Stimulated activated naive B cell treated with anti-CD40 and anti-IgM and Interleukin-4, amounts not matched to agents 10 μg/mL and 1 μg/mL and 100 μg/mL, for 72 hours (primary cell): ENCODE measurements at regions not wholly inside any gene's neighbourhood (a gene's known extent, or its start where the extent isn't known, plus 50 kb on each side); places are given as distances from the start of the nearest gene placed in this dataset.

ENCODE experiments used
- ATAC-seq, 2 donors: fragments of 150-1000 bp; cut with Tn5 transposase; replicated peaks; 2 replicates each; pipeline ENCODE4 v1.10.0; 2021; ENCODE audit warnings: moderate library complexity in 1 of 2
- DNase-seq: peaks from one replicate; pipeline ENCODE4 v3.0.0; 2021
- H3K27ac Mint-ChIP-seq: one replicate; pipeline ENCODE4 v1.8.0; 2022; ENCODE audit warnings: mild to moderate bottlenecking, mixed read lengths
- H3K27me3 Mint-ChIP-seq, 2 donors: one replicate each; pipeline ENCODE4 v1.8.0; 2022; ENCODE audit warnings: mixed read lengths in 2 of 2
- H3K36me3 Mint-ChIP-seq, 2 donors: one replicate each; pipeline ENCODE4 v1.8.0; 2022; ENCODE audit warnings: mixed read lengths in 2 of 2, mild to moderate bottlenecking in 1 of 2
- H3K4me1 Mint-ChIP-seq, 2 donors: one replicate each; pipeline ENCODE4 v1.8.0; 2022; ENCODE audit warnings: mixed read lengths in 2 of 2, mild to moderate bottlenecking in 1 of 2
- H3K4me3 Mint-ChIP-seq, 2 donors: one replicate each; pipeline ENCODE4 v1.8.0; 2022; ENCODE audit warnings: mild to moderate bottlenecking in 2 of 2, mixed read lengths in 2 of 2, moderate library complexity in 1 of 2
- H3K9me3 Mint-ChIP-seq, 2 donors: one replicate each; pipeline ENCODE4 v1.8.0; 2022; ENCODE audit warnings: mixed read lengths in 2 of 2, mild to moderate bottlenecking in 1 of 2

DNA sequence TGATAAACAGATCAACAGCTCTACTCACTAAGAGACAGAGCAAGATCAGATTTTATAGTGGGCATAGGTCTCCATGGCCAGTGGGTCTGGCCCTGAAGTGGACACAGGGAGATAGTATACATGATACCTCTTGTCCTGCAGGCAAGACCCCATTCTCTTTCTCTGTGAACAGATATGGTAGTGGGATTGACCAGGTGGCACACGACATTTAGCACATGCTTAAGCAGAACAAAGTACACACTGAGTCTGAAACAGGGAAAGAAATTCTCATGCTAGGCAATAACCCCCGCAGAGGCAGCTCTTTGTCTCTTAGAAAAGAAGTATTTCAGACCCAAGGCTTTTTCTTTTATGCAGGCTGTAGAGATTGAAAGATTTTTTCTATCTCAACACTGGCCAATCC lies 1331.2 kb downstream of the FSCB start:
- H3K9me3 Mint-ChIP-seq: peaks cover 0 to 5% of the 10 kb centered on the region in 2 donors

DNA sequence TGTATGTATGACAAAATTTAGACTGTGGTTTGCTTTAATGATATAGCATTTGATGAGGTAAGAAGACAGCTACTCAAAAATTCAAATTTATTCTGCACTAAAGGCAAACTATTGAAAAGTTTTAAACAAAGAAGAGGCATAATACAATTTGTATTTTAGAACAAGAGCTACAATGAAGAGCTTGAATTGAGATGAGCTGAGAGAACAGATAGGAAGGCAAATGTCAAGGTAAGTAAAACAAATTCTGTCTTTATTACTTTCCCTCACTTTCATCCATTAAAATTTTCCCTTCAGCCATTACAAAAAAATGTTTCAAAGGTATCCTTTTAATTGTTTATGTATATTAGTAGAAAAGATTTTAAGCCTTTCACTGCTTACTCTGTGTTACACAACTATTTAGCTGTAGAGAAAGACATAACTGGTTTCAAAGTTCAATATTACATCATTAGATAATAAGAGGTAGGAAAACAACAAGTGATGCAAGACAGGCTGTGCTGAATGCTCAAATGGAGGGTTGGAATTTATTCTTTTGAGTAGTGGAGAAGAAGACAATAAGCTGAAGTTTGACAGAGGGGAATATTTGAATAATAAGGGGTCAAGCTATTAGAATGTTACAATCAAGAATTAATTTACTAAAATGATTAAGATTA lies 1334.1 kb downstream of the FSCB start:
- peaks cover 0 to 6% of the 10 kb centered on the region in 2 donors for H3K9me3 Mint-ChIP-seq
- H3K27me3 Mint-ChIP-seq: no peaks in the 10 kb centered on the region
- H3K4me3 Mint-ChIP-seq: no peak overlapping the region
- H3K4me1 Mint-ChIP-seq: no peaks in the 10 kb centered on the region
- H3K27ac Mint-ChIP-seq: no peak overlapping the region
- ATAC-seq: no peak
- no peaks in the 10 kb centered on the region for H3K36me3 Mint-ChIP-seq
- DNase-seq: no peak

More for the DNA sequence above, 1331.2 kb downstream of the FSCB start:
- Mint-ChIP-seq H3K4me3 (no peak overlapping the region), H3K27me3 (no peaks in the 10 kb centered on the region), H3K4me1 (no peaks in the 10 kb centered on the region), H3K36me3 (no peaks in the 10 kb centered on the region), H3K27ac (no peak overlapping the region)
- DNase-seq (no peak), ATAC-seq (no peak)

GRCh38 chr14:43169722-43170121 lies 1337.4 kb downstream of the FSCB start:
- no peak overlapping the region for H3K4me3 Mint-ChIP-seq
- no peaks in the 10 kb centered on the region for H3K4me1 Mint-ChIP-seq
- peaks cover 0 to 6% of the 10 kb centered on the region in 2 donors for H3K9me3 Mint-ChIP-seq
- no peaks in the 10 kb centered on the region for H3K27me3 Mint-ChIP-seq
- no peak overlapping the region for H3K27ac Mint-ChIP-seq
- DNase-seq (no peak), ATAC-seq (no peak)
- H3K36me3 Mint-ChIP-seq: no peaks in the 10 kb centered on the region

DNA sequence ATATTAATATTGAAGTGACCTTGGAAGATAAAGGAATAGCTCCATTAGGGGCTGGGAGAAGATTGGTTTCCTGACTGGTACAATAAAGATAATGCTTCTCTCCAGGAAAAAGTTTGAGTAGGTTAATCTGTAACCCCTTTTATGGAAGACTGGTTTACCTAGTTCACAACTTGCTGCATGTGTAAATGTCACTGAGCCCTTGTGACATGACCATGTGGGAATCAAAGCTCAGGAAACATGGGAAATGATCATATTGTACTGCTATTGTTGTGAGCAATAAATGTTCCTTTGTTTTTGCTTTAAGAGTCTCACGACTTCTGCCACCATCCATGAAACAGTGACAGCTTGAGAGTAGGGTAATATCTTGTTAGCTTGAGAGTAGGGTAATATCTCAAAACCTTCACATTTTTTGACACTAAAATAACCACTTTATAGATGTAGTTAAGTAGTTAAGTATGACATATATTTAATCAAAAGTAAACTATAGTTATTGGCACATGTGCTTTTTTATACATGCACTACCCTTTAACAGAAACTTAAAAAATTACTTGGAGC lies 1338.6 kb downstream of the FSCB start:
- peaks cover 0 to 6% of the 10 kb centered on the region in 2 donors for H3K9me3 Mint-ChIP-seq
- no peak overlapping the region for H3K27ac Mint-ChIP-seq
- no peak overlapping the region for H3K4me3 Mint-ChIP-seq
- no peaks in the 10 kb centered on the region for H3K27me3 Mint-ChIP-seq
- no peaks in the 10 kb centered on the region for H3K4me1 Mint-ChIP-seq
- DNase-seq (no peak), ATAC-seq (no peak)
- no peaks in the 10 kb centered on the region for H3K36me3 Mint-ChIP-seq

- Mint-ChIP-seq H3K4me1 (no peaks in the 10 kb centered on the region), H3K27ac (no peak overlapping the region)
- ATAC-seq: no peak
These were observed 1340.9 kb downstream of the FSCB start for GRCh38 chr14:43166163-43166562.

GRCh38 chr14:43165651-43166050 lies 1341.4 kb downstream of the FSCB start:
- Mint-ChIP-seq H3K36me3 (no peaks in the 10 kb centered on the region), H3K4me3 (no peak overlapping the region), H3K27me3 (no peaks in the 10 kb centered on the region), H3K4me1 (no peaks in the 10 kb centered on the region), H3K9me3 (no peaks in the 10 kb centered on the region), H3K27ac (no peak overlapping the region)
- ATAC-seq: no peak
- no peak for DNase-seq

More at GRCh38 chr14:43166163-43166562, 1340.9 kb downstream of the FSCB start:
- Mint-ChIP-seq H3K27me3 (no peaks in the 10 kb centered on the region), H3K36me3 (no peaks in the 10 kb centered on the region), H3K4me3 (no peak overlapping the region), H3K9me3 (peaks cover 0 to 3% of the 10 kb centered on the region in 2 donors)
- no peak for DNase-seq

- H3K4me3 Mint-ChIP-seq: no peak overlapping the region
These were observed 1345.6 kb downstream of the FSCB start for GRCh38 chr14:43161477-43161876.

GRCh38 chr14:43157661-43158060 lies 1349.4 kb downstream of the FSCB start:
- Mint-ChIP-seq H3K27ac (no peak overlapping the region), H3K27me3 (no peaks in the 10 kb centered on the region), H3K4me3 (no peak overlapping the region), H3K9me3 (no peaks in the 10 kb centered on the region), H3K4me1 (no peaks in the 10 kb centered on the region), H3K36me3 (no peaks in the 10 kb centered on the region)
- no peak for DNase-seq
- no peak for ATAC-seq

More at GRCh38 chr14:43161477-43161876, 1345.6 kb downstream of the FSCB start:
- Mint-ChIP-seq H3K9me3 (no peaks in the 10 kb centered on the region), H3K27me3 (no peaks in the 10 kb centered on the region), H3K36me3 (no peaks in the 10 kb centered on the region), H3K4me1 (no peaks in the 10 kb centered on the region), H3K27ac (no peak overlapping the region)
- no peak for ATAC-seq
- DNase-seq: no peak

- Mint-ChIP-seq H3K4me1 (no peaks in the 10 kb centered on the region), H3K9me3 (no peaks in the 10 kb centered on the region), H3K4me3 (no peak overlapping the region), H3K27ac (no peak overlapping the region), H3K27me3 (no peaks in the 10 kb centered on the region), H3K36me3 (no peaks in the 10 kb centered on the region)
- ATAC-seq: no peak
- no peak for DNase-seq
These were observed 1351.2 kb downstream of the FSCB start for GRCh38 chr14:43155924-43156323.

- ATAC-seq: no peak
- no peak overlapping the region for H3K27ac Mint-ChIP-seq
- no peak for DNase-seq
- no peaks in the 10 kb centered on the region for H3K36me3 Mint-ChIP-seq
- no peaks in the 10 kb centered on the region for H3K9me3 Mint-ChIP-seq
- H3K4me1 Mint-ChIP-seq: no peaks in the 10 kb centered on the region
- no peaks in the 10 kb centered on the region for H3K27me3 Mint-ChIP-seq
- no peak overlapping the region for H3K4me3 Mint-ChIP-seq
These were observed 1351.8 kb downstream of the FSCB start for GRCh38 chr14:43155258-43155657.

GRCh38 chr14:43147485-43147884 lies 1359.6 kb downstream of the FSCB start:
- ATAC-seq (no peak), DNase-seq (no peak)
- Mint-ChIP-seq H3K4me3 (no peak overlapping the region), H3K27me3 (no peaks in the 10 kb centered on the region), H3K4me1 (no peaks in the 10 kb centered on the region), H3K9me3 (no peaks in the 10 kb centered on the region), H3K36me3 (no peaks in the 10 kb centered on the region), H3K27ac (no peak overlapping the region)

GRCh38 chr14:43145361-43145760 lies 1361.7 kb downstream of the FSCB start:
- H3K36me3 Mint-ChIP-seq: no peaks in the 10 kb centered on the region
- H3K4me1 Mint-ChIP-seq: no peaks in the 10 kb centered on the region
- DNase-seq (no peak), ATAC-seq (no peak)
- no peaks in the 10 kb centered on the region for H3K9me3 Mint-ChIP-seq
- no peaks in the 10 kb centered on the region for H3K27me3 Mint-ChIP-seq
- H3K27ac Mint-ChIP-seq: no peak overlapping the region
- H3K4me3 Mint-ChIP-seq: no peak overlapping the region

DNA sequence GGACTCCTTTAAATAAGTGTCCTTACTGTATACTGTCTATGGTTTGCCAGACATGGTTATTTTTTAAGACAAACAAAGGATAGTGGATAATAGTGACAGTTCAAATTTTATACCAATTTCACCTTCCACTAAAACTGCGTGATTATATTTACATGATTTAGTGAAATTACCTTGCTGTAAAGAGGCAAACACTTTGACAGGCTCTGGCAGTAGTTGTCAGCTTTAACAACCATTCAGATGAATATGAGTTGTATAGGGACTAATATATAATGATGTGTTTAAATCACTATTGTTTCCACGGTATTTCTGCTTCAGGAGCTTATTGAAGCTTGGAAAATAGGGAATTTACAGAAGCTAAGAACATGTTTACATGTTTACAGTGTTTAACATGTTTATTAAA lies 1364.0 kb downstream of the FSCB start:
- Mint-ChIP-seq H3K27me3 (no peaks in the 10 kb centered on the region), H3K9me3 (no peaks in the 10 kb centered on the region)

DNA sequence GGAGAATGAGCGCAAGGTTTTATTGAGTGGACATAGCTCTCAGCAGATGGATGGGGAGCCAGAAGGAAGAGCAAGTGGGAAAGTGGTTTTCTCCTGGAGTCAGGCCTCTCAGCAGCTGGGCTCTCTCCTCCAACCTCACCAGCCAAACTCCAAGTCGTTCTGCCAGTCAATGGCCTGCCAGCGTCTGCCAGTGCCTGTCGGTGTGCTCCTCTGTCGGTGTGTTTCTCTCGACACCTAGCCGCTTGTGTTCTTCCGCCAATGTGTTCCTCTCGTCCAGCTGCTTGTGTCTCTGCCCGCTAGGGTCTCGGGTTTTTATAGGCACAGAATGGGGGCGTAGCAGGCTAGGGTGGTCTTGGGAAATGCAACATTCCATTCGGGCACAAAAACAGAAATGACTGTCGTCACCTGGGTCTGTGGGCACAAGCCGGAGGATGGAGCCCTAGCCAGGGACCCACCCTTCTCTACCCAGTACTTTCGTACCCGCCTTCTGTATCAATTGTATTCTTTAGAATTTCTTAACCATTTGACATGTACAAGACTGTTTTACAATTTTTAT lies 1365.4 kb downstream of the FSCB start:
- Mint-ChIP-seq H3K4me1 (no peaks in the 10 kb centered on the region), H3K4me3 (no peak overlapping the region), H3K36me3 (no peaks in the 10 kb centered on the region), H3K27ac (no peak overlapping the region), H3K27me3 (no peaks in the 10 kb centered on the region), H3K9me3 (no peaks in the 10 kb centered on the region)
- ATAC-seq (no peak), DNase-seq (no peak)

More for the DNA sequence above, 1364.0 kb downstream of the FSCB start:
- no peaks in the 10 kb centered on the region for H3K4me1 Mint-ChIP-seq
- H3K36me3 Mint-ChIP-seq: no peaks in the 10 kb centered on the region
- DNase-seq (no peak), ATAC-seq (no peak)
- no peak overlapping the region for H3K4me3 Mint-ChIP-seq
- no peak overlapping the region for H3K27ac Mint-ChIP-seq

DNA sequence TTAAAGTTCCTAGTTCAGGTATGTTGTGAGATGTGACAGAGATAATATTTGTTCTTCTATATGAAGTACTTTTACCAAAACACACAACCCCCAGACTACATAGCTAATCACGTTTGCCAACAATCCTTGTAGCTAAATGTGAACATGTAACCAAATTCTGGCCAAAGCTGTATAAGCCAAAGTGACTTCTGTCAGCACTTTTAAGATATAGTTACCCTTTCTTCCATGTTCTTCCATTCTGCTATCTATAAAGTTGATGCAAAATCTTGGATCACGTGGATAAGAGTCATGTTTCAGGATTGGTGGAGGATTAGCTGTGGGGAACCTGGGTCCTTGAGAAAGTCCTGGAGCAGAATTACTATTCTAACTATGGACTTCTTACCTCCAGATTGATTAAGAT lies 1366.6 kb downstream of the FSCB start:
- Mint-ChIP-seq H3K4me3 (no peak overlapping the region), H3K27me3 (no peaks in the 10 kb centered on the region), H3K4me1 (no peaks in the 10 kb centered on the region), H3K36me3 (no peaks in the 10 kb centered on the region), H3K9me3 (no peaks in the 10 kb centered on the region), H3K27ac (no peak overlapping the region)
- DNase-seq (no peak), ATAC-seq (no peak)
